GM21390 (cell line): ENCODE measurements at regions not wholly inside any gene's neighbourhood (a gene's known extent, or its start where the extent isn't known, plus 50 kb on each side); places are given as distances from the start of the nearest gene placed in this dataset.

ENCODE experiments used
- ATAC-seq: cut with Tn5 transposase; IDR thresholded peaks from one replicate; pipeline ENCODE4 v1.9.1; 2021; ENCODE audit not compliant: unreplicated experiment

GRCh38 chr9:87319656-87320055, 178.0 kb upstream of the DAPK1 start:
- no peak for ATAC-seq

- no peak for ATAC-seq
Observed at GRCh38 chr9:87320146-87320884, 177.4 kb upstream of the DAPK1 start.

DNA sequence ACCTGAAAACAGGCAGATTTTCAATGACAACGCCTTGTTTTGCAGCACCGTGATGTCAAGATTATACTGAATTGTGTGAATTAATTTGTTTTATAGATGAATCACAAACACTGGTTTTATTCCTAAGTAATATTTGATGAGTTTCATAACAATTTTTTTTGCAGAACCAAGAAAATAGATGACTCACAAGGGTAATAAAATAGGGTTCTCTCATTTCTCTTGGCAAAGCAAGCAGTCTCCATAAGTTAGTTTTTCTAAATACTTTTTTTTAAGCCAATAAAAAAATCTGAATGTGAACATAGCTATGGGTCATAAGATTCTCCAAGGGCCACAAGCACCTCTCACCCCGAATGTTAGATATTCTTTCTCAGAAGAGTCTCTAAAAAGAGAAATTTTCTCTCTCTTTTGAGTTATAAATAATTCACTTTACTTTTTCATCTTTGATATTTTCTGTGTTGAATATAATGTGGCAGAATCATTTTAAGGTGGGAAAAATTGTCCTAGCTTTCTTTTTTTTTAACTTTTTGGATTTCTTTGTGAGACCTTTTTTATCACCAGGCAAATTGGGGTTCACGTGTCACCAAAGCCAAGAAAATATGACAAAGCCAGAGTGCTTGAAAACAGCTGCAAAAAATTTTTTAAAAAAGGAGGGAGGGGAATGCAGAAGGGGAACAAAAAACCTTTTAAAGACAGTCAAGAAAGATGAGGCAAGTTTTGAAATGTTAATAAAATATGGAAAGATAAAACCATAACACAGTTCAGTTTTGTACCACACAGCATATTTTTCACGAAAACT, 174.6 kb upstream of the DAPK1 start:
- ATAC-seq: no peak

GRCh38 chr9:87323928-87324327, 173.7 kb upstream of the DAPK1 start:
- no peak for ATAC-seq

DNA sequence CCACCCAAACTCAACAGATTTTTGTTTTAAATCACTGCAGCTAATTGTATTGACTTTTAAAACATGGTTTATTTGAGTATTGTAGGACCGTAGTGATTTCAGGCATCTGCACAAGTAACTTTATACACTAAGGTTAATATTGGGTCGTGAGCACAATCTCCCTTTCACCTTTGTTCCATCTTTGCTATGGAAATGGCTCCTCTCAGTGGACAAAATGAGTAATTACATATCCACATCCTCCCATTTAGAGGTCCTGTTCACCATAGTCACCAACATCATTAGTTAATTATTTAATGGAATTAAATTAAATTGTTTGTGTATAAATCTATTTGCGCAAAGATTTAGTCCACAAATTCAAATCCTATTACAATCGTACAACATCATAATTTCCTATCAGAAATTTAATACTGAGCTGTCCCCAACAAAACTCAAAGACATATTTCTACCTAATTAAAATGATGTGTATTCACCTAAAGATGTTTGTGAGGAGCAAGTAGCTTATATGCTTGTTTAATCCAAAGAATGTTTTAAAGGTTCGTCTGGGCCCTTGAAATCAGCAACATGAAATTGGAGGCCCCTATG, 173.0 kb upstream of the DAPK1 start:
- no peak for ATAC-seq

DNA sequence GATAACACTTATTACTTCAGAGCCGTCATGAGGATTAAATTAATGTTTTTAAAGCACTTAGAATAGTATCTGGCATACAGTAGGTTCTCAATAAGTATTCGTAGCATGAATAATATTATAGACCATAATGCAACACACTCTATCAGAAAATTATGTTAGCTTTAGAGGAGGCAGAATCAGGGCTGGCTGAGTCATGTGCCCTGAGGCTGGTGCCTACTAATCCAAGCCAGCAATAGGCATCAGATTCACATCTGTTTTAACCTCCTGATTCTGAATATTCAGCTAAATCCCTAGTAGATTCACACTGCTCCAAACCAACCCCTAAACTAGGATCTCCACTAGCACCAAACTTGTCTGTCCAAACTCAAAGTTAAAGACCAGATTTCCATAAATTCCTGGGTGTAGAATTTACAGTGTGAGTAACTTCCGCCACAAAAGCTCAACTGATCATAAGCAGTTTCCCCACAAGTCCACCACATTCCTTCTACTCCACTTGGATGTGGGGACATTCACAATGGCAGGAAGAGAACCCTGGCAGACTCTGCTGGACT, 170.0 kb upstream of the DAPK1 start:
- ATAC-seq: no peak

DNA sequence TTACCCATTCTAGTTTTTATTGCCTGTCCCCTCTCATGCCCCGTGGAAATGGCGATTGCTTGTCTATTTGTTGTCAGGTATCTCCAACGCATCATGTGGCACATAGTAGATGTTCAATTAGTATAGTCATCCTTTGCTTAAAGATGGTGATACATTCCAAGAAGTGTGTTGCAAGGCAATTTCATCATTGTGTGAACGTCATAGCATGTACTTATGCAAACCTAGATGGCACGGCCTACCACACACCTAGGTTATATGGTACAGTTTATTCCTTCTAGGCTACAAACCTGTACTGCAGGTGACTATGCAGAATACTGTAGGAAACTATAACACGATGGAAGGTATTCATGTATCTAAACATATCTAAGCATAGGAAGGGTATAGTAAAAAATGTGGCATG, 163.9 kb upstream of the DAPK1 start:
- no peak for ATAC-seq

- ATAC-seq: no peak
Observed at GRCh38 chr9:87334366-87334765, 163.3 kb upstream of the DAPK1 start.

GRCh38 chr9:87336407-87336806, 161.3 kb upstream of the DAPK1 start:
- ATAC-seq: no peak

DNA sequence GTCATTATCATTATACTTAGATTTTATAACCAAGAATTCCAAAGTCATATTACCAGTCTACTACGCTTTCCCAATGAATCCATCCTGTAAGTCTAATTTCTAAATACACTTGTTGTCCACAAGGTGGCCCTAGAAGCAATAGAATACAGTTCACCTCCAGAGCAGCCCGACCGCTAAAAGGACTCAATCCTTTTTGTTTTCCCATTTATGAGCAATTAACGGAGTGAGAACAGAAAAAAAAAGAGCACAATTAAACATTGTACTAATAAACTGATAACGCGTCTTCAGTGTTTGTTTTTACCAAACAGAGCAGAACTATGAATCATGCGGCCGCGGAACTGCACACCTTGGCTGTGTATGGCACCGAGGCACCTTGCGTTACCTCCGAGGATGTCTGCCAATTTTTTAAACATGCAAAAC, 160.7 kb upstream of the DAPK1 start:
- ATAC-seq: peak; percentile 73

GRCh38 chr9:87337335-87338087, 160.2 kb upstream of the DAPK1 start:
- no peak for ATAC-seq

GRCh38 chr9:87338088-87338989, 159.3 kb upstream of the DAPK1 start:
- ATAC-seq: no peak

DNA sequence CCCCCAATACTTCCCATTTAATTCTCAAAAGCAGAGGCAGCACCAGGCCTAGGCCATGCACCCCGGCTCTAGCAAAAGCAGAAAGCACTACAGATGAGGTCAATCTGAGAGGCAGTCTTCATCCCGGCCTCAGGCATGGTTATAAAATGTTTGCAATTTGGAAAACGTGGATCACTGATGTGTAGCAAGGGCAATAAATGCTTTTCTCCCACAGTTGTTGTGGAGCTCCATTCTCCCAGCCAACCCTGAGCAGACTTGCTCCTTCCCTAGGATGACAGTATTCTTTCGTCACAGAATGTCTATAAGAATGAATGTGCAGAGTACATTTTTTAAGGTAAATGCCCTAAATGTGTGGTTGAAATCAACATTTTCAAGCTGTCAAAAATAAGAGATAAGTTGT, 157.3 kb upstream of the DAPK1 start:
- ATAC-seq: no peak

GRCh38 chr9:87342743-87343142, 154.9 kb upstream of the DAPK1 start:
- no peak for ATAC-seq

- ATAC-seq: no peak
Observed at GRCh38 chr9:87343816-87344430, 153.7 kb upstream of the DAPK1 start.

DNA sequence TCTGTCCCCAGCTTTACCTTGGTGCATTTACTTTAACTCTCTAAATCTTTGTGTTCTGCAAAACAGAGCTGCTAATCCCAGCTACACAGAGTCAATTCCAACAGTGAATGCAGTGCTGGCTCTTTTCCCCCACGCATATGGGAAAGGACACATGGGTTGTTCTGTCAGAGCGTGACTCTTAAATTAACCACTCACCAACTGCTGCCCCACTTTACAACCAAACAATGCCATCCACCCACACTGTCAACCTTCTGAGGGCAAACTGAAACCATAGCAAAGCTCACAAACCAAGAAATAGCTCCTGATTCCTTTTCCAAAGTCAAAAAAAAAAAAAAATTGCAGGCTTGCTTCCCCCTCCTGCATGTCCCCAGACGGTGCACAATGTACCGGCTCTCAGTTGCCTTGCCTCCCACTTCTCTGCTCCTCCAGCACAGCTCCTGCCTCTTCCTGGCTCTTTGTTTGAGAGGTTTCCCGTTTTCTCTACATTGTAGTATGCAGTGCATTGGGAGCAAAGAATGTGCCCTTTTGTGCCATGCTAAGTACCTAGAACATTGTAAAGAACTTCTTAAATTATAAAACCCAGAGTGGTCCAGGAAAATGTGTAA, 151.5 kb upstream of the DAPK1 start:
- ATAC-seq: no peak

GRCh38 chr9:87350915-87351314, 146.8 kb upstream of the DAPK1 start:
- ATAC-seq: no peak

DNA sequence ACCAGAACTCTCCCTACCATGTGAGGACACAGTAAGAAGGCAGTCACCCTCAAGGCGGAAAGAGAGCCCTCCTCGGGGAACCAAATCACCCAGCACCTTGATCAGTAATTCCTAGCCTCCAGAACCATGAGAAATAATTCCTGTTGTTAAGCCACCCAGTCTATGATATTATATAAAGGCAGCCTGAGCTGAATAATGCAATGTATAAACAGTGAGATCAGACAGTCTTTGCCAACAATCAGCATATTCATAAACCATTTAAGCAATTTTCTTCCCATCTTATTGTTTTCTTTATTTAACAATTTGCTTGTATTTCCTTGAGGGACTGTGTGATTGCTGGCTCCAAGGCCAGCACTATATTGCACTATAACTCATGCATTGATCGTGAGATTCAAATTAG, 144.4 kb upstream of the DAPK1 start:
- no peak for ATAC-seq

GRCh38 chr9:87354147-87354546, 143.5 kb upstream of the DAPK1 start:
- no peak for ATAC-seq
